HG02840 (cell line): ENCODE measurements at regions not wholly inside any gene's neighbourhood (a gene's known extent, or its start where the extent isn't known, plus 50 kb on each side); places are given as distances from the start of the nearest gene placed in this dataset.
"Not testable (repeated sequence)": the region's sequence is repeated elsewhere in the genome, so short reads cannot be mapped to it uniquely, and the experiment has no call there.

Experiments used
- ATAC-seq: cut with Tn5 transposase; IDR thresholded peaks from one replicate; pipeline ENCODE4 v1.9.1; 2021; ENCODE audit warnings: mild to moderate bottlenecking, moderate library complexity, moderate number of reproducible peaks; ENCODE audit not compliant: unreplicated experiment, low FRiP score

GRCh38 chr10:8172604-8173003 lies 118.1 kb downstream of the GATA3 start:
- ATAC-seq = no peak

DNA sequence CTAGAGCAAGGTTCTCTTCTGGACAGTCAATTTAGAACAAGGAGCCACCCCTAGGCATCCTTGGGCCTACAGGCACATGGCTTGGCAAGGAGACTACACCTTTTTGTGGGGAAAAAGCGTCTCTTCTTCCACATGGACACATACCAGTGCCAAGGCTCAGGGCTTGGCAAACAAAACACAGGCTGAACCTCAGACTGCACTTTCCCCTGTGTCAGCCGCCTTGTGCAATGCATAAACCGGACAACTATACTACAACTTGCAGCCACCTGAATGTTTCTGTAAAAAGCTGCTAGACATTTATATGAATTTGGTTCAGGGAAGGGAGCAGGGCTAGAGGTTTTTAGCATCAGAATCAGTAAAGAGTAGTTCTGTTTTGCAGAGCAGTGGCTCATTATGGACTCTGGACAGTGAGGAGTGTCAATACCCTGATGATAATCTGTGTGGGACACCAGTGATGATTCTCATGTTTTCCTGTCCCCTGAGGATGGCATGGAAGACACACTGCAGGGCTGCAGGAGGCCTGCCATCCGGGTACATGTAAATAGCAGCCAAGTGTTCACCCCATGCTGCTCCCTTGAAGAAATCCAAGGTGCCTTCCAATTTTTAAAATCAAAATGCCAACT lies 118.9 kb downstream of the GATA3 start:
- ATAC-seq = no peak

- ATAC-seq = no peak
Measured at GRCh38 chr10:8173866-8174243, 119.4 kb downstream of the GATA3 start.

GRCh38 chr10:8174762-8175161 lies 120.3 kb downstream of the GATA3 start:
- ATAC-seq = no peak

DNA sequence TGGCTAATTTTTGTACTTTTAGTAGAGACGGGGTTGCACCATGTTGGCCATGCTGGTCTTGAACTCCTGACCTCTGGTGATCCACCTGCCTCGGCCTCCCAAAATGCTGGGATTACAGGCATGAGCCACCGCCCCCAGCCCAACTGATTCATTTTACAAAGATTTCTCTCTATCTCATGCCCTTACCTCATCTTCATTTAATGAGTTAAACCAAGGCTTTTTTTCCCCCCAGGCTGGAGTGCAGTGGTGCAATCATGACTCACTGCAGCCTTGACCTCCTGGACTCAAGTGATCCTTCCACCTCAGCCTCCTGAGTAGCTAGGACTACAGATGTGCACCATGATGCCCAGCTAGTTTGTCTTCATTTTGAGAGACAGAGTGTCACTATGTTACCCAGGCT lies 123.0 kb downstream of the GATA3 start:
- not testable (repeated sequence) for ATAC-seq

DNA sequence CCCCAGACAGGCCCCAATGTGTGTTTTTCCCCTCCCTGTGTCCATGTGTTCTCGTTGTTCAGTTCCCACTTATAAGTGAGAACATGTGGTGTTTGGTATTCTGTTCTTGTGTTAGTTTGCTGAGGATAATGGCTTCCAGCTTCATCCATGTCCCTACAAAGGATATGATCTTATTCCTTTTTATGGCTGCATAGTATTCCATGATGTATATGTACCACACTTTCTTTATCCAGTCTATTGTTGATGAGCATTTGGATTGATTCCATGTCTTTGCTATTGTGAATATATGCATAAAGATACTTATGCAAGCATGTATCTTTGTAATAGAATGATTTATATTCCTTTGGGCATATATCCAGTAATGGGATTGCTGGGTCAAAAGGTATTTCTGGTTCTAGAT lies 125.3 kb downstream of the GATA3 start:
- not testable (repeated sequence) for ATAC-seq

GRCh38 chr10:8180360-8181109 lies 126.0 kb downstream of the GATA3 start:
- no peak for ATAC-seq

- no peak for ATAC-seq
Measured at GRCh38 chr10:8181496-8182157, 127.1 kb downstream of the GATA3 start.

DNA sequence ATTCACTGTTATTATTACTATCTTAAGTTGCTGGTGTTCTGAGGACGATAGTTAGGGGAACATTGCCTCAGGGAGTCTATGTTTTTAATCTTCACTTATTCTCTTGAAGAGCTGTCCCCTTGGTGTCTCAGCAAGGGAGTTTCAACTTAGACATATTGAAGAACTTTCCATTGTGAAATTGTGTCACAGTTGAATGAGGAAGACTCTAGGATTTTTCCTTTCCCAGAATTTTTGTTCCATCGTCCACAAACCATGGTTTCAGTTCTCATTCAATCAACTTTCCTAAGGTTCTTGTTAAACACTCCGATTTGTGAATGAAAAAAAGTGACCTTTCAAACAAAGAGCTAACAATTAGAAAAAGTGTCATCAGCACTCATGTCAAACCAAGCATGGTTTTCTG lies 128.3 kb downstream of the GATA3 start:
- ATAC-seq = no peak

DNA sequence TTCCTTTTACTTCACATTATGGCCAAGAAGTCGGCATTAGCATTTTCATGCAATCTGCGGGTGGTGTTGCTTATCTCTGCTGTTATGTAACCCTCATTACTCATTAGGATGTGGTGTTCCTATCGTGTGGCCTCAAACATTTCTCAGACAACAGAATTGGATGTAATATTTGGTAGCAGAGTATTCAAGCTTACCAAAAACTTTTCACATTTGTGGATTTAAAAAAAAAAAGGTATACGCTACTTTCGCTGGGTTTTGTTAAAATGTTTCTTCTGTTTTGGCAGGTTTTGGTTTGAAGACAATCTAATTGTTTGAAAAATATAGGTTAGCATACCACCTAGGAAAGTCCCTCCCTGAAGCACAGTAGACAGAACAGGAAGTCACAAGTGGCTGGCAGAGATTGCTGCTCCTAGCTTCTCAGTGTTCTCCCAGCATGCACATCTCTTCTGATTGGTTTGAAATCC lies 128.8 kb downstream of the GATA3 start:
- ATAC-seq = no peak

DNA sequence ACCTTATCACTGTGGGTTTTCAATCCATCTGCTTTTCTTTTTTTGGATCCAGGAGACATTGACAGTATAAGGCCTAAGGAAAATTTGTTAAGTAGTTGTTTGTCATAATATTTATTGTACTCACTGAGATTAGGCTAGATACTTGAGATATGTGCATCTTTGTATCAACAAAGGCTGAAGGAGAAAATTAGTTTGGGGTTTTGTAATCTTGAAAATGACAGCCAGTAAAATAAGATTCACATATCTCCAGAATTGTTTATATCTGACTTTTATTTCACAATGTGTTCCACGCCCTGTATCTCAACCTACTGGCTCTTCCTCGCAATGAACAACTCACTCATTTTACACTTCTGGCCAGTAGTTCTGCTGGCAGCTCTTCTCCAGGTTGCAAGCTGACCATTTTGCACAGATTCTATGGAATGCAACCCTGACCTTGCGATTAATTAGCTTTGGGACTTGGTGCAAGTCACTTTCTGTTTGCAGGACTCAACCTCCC lies 132.7 kb downstream of the GATA3 start:
- no peak for ATAC-seq

- ATAC-seq = no peak
Measured at GRCh38 chr10:8189458-8189857, 135.0 kb downstream of the GATA3 start.

DNA sequence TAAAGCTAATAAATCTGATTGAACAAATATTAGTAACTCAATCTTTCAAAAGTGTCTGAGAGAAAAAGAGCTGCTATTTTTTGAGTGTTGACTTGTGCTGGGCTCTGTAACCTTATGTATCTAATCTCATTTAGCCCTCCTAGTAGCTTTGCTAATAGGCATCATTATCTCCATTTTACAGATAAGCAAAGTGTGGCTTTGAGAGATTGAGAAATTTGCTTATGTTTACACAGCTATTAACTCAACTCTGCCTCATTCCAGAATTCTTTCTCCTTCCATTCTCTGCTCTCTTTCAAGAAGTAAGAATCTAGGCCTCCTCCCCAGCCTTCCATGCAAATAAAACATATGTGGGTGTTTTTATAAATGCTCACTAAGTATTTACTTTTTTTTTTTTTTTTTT lies 137.8 kb downstream of the GATA3 start:
- no peak for ATAC-seq

- no peak for ATAC-seq
Measured at GRCh38 chr10:8193546-8193945, 139.1 kb downstream of the GATA3 start.

DNA sequence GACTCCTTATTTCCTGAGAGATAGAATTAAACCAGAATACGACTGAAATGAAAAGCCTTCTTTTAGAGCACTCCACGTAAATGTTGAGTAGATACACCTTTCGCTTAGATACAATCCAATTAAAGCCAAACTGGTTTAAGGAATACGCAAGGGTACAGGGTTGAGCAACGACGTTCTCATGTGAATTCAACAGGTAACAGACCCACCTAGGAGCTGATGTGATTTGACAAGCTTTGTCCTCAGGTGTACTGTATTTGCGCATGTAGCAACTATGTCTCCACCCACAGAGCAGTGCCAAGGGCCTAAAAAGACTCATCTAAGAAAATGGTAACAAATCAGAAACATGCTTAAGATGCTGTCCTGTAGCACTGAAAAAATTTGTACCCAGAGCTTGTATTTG lies 139.6 kb downstream of the GATA3 start:
- ATAC-seq = no peak

DNA sequence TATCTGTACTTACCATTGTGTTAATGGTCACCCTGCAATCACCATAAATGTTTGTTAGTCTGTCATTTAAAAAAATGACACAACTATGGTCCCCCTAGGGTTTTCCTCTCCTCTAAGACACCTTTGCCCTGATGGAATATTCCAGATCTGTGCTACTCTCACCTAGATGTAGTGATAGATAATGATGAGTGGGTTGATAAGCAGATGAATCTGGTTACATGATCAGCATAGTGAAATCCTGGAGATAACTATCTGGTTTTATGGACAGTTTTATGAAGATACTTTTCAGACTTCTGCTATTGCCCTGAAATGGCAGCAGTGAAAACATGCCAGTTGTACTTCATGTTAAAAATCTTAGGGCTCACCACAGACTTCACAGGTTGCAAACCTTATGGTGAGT lies 152.4 kb downstream of the GATA3 start:
- ATAC-seq = no peak

GRCh38 chr10:8211631-8212030 lies 157.1 kb downstream of the GATA3 start:
- no peak for ATAC-seq

DNA sequence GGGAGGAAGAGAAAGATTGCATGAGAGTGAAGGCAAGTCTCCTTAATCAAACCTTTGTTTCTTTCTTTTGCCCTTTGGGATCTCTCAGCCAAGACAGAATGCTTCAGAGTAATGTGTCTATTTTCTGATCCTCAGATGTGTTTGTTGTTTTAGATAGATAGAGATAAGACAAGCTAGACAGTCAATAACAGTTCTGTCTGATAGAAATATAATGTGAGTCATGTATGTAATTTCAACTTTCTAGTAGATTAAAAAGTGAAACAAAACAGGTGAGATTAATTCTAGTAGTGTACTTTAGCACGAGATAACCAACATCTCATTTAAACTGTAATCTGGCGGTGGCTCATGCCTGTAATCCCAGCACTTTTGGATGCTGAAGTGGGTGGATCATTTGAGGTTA lies 159.2 kb downstream of the GATA3 start:
- ATAC-seq = no peak

- ATAC-seq = no peak
Measured at GRCh38 chr10:8214587-8214986, 160.1 kb downstream of the GATA3 start.

DNA sequence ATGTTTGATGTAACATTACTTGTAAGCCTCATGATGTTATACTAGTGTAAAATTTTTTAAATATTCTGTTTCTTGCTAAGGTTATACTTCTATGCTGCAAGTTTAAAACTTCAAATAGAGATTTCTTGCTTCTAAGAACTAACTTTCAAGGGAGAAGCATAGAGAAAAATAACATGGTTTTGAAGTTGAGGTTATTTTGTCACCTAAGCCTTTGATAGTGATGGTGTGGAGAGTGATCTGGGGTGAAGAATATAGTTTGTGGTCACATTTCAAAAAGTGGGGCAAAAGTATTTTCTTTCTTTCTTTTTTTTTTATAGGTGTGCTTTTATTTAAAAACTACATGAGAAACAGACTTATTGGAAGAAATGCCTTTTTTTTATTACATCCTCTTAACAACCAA lies 162.4 kb downstream of the GATA3 start:
- no peak for ATAC-seq

DNA sequence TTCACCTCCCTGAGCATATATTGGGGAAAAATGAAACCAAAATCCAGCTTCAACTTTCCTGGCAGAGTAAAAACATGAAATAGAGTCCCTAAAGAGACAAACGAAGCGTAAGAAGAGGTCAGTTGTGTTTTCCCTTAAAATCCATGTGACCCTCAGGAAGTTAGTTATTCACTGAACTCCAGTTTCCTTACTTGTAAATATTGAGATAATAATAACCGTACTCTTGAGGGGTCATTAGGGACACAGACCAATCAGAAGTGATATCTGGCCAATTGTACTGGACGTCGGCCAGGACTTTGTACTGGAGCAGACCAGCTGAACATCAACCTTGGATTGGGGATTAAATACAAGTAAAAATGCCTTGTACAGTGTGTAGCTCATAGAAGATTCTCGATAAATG lies 167.0 kb downstream of the GATA3 start:
- no peak for ATAC-seq

DNA sequence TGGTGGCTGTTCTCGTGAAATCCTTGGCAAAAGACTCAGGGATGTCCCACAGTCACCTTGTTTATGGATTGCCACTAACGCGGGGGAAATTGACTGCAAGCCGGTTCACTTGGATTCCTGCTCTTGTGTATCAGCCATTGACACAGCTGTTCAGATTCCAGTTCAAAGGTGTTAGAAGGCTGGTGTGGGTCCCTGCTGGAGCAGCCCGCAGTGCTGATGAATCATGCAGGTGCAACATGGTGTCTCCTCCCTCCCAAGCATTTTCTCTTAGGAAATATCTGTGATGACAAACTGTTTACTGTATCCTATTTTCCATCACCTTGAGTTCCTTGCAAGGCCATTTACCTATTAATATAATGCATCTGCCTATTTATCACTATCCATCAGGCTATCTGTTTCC lies 170.1 kb downstream of the GATA3 start:
- ATAC-seq = no peak
